G401.6 (cell line): ENCODE measurements at regions not wholly inside any gene's neighbourhood (a gene's known extent, or its start where the extent isn't known, plus 50 kb on each side); places are given as distances from the start of the nearest gene placed in this dataset.
"Not testable (repeated sequence)": the region's sequence is repeated elsewhere in the genome, so short reads cannot be mapped to it uniquely, and the experiment has no call there.

Experiments used
- FAIRE-seq: peaks from 2 replicates; lab custom pipeline; 2012; peaks lifted over from hg19 to GRCh38; lab: Jason Lieb, UNC

DNA sequence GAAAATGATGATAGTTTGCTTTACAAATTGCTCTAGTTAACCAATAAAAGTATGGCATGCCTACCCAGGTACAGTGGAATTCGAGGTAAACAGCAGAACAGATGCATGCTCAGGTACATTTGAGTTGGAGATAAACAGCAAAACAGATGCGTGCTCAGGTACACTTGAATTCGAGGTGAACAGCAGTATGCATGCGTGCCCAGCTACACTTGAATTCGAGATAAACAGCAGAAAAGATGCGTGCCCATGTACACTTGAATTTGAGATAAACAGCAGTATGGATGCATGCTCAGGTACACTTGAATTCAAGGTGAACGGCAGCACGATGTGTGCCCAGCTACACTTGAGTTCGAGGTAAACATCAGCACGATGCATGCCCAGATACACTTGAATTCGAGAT is 155.2 kb upstream of the TPTE start:
- FAIRE-seq = not testable (repeated sequence)

GRCh38 chr21:10367586-10367985 is 153.8 kb upstream of the TPTE start:
- FAIRE-seq = not testable (repeated sequence)

DNA sequence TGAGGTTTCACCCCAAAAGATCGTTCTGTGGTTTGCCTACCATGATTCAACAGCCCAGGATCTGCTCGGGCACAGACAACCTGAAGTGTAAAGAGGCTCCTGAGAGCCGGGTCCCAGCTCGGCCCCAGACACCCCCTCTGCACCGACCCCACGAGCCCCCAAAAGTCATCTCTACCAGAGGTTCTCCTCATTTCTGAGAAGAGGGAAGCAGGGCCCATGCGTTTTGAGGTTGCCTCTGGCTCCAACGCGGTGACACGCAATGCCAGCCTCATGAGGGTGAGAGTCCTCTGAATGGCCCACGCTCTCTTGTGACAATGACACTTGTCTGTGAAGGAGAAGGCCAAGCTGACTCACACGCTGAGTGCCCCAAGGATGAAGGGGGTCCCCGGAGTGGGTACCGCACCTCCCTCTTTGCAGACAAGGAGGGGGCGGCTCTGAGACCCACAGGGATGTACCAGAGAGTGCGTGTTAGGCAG is 153.0 kb upstream of the TPTE start:
- FAIRE-seq = not testable (repeated sequence)

GRCh38 chr21:10369289-10369688 is 152.1 kb upstream of the TPTE start:
- not testable (repeated sequence) for FAIRE-seq

DNA sequence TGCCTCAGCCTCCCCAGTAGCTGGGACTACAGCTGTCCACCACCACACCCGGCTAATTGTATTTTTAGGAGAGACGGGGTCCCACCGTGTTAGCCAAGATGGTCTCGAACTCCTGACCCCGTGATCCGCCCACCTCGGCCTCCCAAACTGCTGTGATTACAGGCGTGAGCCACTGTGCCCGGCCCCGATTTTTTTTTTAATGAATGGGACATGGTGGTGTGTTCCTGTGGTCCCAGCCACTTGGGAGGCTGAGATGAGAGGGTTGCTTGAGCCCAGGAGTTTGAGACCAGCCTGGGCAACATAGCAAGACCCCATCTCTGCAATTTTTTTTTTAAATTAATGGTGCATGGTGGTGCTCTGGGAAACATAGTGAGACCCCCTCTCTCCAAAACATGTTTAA is 143.6 kb upstream of the TPTE start:
- not testable (repeated sequence) for FAIRE-seq

GRCh38 chr21:10379816-10380215 is 141.6 kb upstream of the TPTE start:
- not testable (repeated sequence) for FAIRE-seq

GRCh38 chr21:10381687-10382060 is 139.7 kb upstream of the TPTE start:
- not testable (repeated sequence) for FAIRE-seq

GRCh38 chr21:10382135-10382534 is 139.2 kb upstream of the TPTE start:
- not testable (repeated sequence) for FAIRE-seq

GRCh38 chr21:10382580-10382979 is 138.8 kb upstream of the TPTE start:
- FAIRE-seq = not testable (repeated sequence)

GRCh38 chr21:10383571-10383970 is 137.8 kb upstream of the TPTE start:
- FAIRE-seq = not testable (repeated sequence)

DNA sequence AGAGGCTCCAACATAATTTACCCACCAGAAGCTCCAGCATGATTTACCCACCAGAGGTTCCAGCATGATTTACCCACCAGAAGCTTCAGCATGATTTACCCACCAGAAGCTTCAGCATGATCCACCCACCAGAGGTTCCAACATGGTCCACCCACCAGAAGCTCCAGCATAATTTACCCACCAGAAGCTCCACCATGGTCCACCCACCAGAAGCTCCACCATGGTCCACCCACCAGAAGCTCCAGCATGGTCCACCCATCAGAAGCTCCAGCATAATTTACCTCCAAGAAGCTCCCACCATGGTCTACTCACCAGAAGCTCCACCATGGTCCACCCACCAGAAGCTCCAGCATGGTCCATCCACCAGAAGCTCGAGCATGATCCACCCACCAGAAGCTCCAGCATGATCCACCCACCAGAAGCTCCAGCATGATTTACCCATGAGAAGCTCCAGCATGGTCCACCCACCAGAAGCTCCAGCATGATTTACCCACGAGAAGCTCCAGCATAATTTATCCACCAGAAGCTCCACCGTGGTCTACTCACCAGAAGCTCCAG is 137.0 kb upstream of the TPTE start:
- not testable (repeated sequence) for FAIRE-seq

DNA sequence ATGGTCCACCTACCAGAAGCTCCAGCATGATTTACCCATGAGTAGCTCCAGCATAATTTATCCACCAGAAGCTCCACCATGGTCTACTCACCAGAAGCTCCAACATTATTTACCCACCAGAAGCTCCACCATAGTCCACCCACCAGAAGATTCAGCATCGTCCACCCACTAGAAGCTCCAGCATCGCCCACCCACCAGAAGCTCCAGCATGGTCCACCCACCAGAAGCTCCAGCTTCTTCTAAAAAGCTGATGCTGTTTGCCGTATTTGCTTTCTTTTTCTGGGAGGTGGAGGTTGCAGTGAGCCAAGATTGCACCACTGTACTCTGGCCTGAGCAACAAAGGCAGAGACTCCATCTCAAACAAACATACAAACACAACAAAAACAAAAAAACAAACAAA is 136.2 kb upstream of the TPTE start:
- FAIRE-seq = not testable (repeated sequence)

DNA sequence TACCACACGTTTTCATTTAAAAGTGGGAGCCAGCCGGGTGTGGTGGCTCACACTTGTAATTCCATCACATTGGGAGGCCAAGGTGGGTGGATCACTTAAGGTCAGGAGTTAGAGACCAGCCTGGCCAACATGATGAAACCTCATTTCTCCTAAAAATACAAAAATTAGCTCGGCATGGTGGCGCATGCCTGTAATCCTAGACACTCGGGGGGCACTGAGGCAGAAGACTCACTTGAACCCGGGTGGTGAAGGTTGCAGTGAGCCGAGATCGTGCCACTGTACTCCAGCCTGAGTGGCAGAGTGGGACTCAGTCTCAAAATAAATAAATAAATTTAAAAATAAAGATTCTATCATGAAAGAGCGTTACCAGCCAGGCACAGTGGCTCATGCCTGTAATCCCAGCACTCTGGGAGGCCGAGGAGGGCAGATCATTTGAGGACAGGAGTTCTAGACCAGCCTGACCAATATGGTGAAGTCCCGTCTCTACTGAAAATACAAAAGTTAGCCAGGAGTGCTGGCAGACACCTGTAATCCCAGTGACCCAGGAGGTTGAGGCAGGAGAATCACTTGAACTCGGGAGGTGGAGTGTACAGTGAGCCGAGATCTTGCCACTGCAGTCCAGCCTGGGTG is 135.4 kb upstream of the TPTE start:
- not testable (repeated sequence) for FAIRE-seq

DNA sequence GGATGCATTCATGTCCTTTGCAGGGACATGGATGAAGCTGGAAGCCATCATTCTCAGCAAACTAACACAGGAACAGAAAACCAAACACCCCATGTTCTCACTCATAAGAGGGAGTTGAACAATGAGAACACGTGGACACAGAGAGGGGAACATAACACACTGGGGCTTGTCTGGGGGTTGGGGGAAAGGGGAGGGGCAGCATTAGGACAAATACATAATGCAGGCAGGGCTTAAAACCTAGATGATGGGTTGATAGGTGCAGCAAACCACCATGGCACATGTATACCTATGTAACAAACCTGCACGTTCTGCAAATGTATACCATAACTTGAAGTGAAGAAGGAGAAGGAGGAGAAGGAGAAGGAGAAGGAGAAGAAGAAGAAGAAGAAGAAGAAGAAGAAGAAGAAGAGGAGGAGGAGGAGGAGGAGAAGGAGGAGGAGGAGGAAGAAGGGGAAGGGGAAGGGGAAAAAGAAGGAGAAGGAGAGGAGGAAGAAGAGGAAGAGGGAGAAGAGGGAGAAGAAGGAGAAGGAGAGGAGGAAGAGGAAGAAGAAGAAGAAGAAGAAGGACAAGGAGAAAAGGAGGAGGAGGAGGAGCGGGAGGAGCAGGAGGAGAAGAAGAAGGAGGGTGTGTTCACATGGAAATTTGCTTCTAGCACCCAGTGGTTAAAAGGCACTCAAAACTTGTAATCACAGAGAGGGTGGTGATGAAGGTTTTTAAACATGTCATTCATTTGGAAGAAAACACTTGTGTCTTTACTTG is 133.5 kb upstream of the TPTE start:
- FAIRE-seq = not testable (repeated sequence)

DNA sequence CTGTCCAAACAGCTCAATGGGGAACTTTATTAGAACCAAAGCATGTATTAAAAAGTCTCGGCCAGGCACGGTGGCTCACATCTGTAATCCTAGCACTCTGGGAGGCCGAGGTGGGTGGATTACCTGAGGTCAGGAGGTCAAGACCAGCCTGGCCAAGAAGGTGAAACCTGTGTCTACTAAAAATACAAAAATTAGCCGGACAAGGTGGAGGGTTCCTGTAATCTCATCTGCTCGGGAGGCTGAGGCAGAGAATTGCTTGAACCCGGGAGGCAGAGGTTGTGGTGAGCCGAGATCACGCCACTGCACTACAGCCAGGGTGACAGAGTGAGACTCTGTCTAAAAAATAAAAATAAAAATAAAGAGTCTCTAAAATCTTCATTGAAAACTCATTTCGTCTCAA is 132.8 kb upstream of the TPTE start:
- FAIRE-seq = not testable (repeated sequence)

DNA sequence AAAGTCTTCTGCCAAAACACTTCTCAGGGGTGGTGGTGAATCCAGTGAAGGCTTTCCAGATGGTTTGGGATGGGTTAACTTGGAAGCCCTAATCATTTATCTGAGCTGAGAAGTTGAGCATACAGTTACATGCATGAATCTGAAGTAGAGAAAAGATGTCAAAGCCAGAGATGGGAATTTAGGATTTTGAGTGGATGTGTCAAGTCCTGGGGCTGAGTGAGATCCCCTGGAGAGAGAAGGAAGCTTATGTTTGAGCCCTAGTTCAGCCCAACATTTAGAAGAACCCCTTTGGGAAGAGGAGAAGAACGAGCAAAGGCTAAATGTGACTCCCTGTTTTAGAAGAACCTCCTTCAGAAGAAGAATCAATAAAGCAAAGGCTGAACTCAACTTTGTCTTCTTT is 129.1 kb upstream of the TPTE start:
- FAIRE-seq = not testable (repeated sequence)

GRCh38 chr21:10395963-10396362 is 125.4 kb upstream of the TPTE start:
- FAIRE-seq = not testable (repeated sequence)

DNA sequence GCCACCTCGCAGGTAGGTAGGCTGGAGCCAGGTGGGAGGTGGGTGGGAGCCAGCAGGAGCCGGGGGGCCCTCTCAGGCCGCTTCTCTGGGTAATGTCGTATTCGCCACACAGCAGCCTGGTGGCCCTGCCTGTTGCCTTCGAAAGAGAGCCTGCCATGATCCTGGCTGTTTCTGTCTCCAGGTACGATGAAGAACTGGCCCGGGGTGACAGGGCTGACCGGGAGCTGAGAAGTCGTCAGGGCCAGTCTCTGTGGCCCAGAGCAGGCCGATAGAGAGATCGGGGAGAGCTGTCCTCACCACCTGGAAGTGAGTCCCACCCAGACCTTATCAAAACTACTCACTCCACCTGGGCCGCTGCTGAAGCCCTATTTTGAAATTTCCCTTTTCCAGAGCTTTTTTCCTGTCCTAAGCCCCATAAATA is 123.9 kb upstream of the TPTE start:
- not testable (repeated sequence) for FAIRE-seq

DNA sequence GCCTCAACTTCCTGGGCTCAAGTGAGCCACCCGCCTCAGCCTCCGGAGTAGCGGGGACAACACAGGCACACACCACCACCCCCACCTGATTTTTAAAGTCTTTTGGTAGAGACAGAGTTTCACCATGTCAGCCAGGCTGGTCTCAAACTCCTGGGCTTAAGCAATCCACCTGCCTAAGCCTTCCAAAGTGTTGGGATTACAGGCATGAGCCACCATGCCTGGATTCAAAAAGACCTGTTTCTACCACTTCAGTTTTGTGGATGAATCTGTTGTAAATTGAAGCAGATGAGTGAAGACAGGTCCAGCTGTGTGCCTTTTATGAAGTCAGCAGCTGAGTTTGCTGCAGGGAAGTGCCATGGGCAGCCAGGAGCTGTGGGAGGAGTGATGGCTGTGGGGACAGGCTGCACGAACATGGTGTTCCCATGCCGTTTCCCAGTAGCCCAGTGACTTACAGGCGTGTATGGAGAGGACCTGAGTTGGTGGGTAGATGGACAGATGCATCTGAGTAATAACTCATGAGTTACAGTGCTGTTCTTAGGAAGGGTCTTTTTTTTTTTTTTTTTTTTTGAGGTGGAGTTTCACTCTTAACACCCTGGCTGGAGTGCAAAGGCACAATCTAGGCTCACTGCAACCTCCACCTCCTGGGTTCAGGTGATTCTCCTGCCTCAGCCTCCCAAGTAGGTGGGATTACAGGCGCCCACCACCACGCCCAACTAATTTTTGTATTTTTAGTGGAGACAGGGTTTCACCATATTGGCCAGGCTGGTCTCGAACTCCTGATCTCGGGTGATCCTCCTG is 122.5 kb upstream of the TPTE start:
- not testable (repeated sequence) for FAIRE-seq

GRCh38 chr21:10400622-10401361 is 120.6 kb upstream of the TPTE start:
- FAIRE-seq = not testable (repeated sequence)

DNA sequence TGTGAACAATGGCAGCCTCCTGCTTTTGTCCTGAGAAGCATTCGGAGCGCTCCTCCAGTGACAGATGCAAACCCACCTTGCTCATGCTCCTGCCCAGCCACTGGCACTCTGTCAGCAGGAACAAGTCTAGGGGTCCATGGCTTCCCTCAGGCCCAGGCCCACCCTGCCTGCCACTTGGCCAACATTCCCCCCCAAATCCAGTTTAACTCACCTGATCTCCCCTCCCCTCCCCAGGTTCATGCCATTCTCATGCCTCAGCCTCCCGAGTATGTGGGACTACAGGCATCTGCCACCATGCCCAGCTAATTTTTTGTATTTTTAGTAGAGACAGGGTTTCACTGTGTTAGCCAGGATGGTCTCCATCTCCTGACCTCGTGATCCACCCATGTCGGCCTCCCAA is 118.9 kb upstream of the TPTE start:
- not testable (repeated sequence) for FAIRE-seq

DNA sequence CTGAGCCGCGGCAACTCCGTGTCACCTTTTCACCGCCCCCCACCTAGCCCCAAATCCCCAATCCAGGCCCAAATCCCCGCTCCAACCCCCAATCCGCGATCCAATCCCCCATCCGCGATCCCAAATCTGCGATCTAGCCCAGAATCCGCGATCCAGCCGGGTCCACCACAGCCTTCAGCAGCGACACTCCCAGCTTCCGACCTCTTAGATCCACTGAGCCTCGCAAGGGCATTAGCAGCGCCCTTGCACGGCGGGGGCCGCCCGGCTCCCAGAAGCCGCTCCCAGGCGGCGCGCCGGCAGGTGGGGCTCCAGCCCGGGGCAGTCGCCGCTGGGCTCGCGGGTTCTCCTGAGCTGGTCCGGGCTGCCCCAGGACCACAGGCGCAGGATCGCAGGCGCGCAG is 116.1 kb upstream of the TPTE start:
- not testable (repeated sequence) for FAIRE-seq
